ENCODE measurements at regions not wholly inside any gene's neighbourhood (a gene's known extent, or its start where the extent isn't known, plus 50 kb on each side); places are given as distances from the start of the nearest gene placed in this dataset.

GRCh38 chr2:107182981-107183380, 297.0 kb upstream of the ST6GAL2 start:
- Histone ChIP-seq H3K36me3 (ENCODE audit: insufficient read depth, low read length) (no peaks in the 10 kb centered on the region), H3K4me3 (ENCODE audit: low read length in 2 of 2) (no peak overlapping the region), H3K4me1 (ENCODE audit: insufficient read depth, low read length) (no peaks in the 10 kb centered on the region), H3K27ac (ENCODE audit: low read depth, low read length) (no peak overlapping the region), H3K9me3 (ENCODE audit: control insufficient read depth in 1 of 2, low read length in 2 of 2) (no peaks in the 10 kb centered on the region), H3K27me3 (ENCODE audit: insufficient read depth, low read length) (no peaks in the 10 kb centered on the region)
- Mint-ChIP-seq H3K27me3 (no peaks in the 10 kb centered on the region), H3K4me3 (no peak overlapping the region), H3K4me1 (no peaks in the 10 kb centered on the region), H3K27ac (no peak overlapping the region), H3K36me3 (no peaks in the 10 kb centered on the region), H3K9me3 (peaks cover 0 to 8% (median 0%) of the 10 kb centered on the region in 8 donors)
- CTCF ChIA-PET (ENCODE audit: partially characterized antibody): no interaction called here
- POLR2A ChIA-PET (ENCODE audit: partially characterized antibody): no interaction called here
- intact Hi-C loops (cut with micrococcal nuclease): no loop called here
- DNase-seq: no peak

DNA sequence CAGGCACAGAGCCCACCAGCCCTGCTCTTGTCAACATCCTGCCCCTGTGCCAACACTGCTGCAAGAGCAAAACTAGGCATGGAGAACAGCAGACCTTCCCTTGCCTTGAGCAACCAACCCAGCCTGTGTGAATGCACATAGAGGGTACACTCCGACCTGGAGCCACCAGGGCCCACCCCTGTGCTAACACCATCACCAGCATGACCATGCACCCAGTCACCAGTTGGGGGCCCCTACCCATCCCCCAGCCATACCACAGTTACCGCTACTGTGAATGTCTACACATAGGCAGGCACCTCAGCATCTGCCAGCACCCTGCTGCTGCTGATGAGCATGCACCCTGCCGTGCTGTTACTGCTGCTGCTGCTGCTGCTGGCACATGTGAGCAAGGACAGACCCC, 301.9 kb upstream of the ST6GAL2 start:
- no peaks in the 10 kb centered on the region for H3K4me1 ChIP-seq (ENCODE audit: insufficient read depth, low read length)
- no peak for DNase-seq
- no peaks in the 10 kb centered on the region for H3K4me1 Mint-ChIP-seq
- H3K27ac Mint-ChIP-seq: no peak overlapping the region
- H3K36me3 ChIP-seq (ENCODE audit: insufficient read depth, low read length): no peaks in the 10 kb centered on the region
- ChIA-PET CTCF (ENCODE audit: partially characterized antibody) (no interaction called here), POLR2A (ENCODE audit: partially characterized antibody) (no interaction called here)
- H3K27ac ChIP-seq (ENCODE audit: low read depth, low read length): no peak overlapping the region
- intact Hi-C loops (cut with micrococcal nuclease): no loop called here
- no peak overlapping the region for H3K4me3 ChIP-seq (ENCODE audit: low read length in 2 of 2)
- H3K4me3 Mint-ChIP-seq: no peak overlapping the region
- no peaks in the 10 kb centered on the region for H3K36me3 Mint-ChIP-seq
- no peaks in the 10 kb centered on the region for H3K27me3 ChIP-seq (ENCODE audit: insufficient read depth, low read length)
- peaks cover 0 to 16% (median 1%) of the 10 kb centered on the region in 8 donors for H3K9me3 Mint-ChIP-seq
- H3K9me3 ChIP-seq (ENCODE audit: control insufficient read depth in 1 of 2, low read length in 2 of 2): no peaks in the 10 kb centered on the region
- no peaks in the 10 kb centered on the region for H3K27me3 Mint-ChIP-seq

- Mint-ChIP-seq H3K36me3 (no peaks in the 10 kb centered on the region), H3K27me3 (no peaks in the 10 kb centered on the region), H3K9me3 (peaks cover 0 to 3% (median 0%) of the 10 kb centered on the region in 8 donors), H3K4me3 (no peak overlapping the region), H3K27ac (no peak overlapping the region), H3K4me1 (no peaks in the 10 kb centered on the region)
- no peak overlapping the region for H3K4me3 ChIP-seq (ENCODE audit: low read length in 2 of 2)
- POLR2A ChIA-PET (ENCODE audit: partially characterized antibody): no interaction called here
- CTCF ChIA-PET (ENCODE audit: partially characterized antibody): no interaction called here
- intact Hi-C loops (cut with micrococcal nuclease): no loop called here
- no peak for DNase-seq
- H3K9me3 ChIP-seq (ENCODE audit: control insufficient read depth in 1 of 2, low read length in 2 of 2): no peaks in the 10 kb centered on the region
- no peak overlapping the region for H3K27ac ChIP-seq (ENCODE audit: low read depth, low read length)
- H3K4me1 ChIP-seq (ENCODE audit: insufficient read depth, low read length): no peaks in the 10 kb centered on the region
- H3K27me3 ChIP-seq (ENCODE audit: insufficient read depth, low read length): no peaks in the 10 kb centered on the region
- no peaks in the 10 kb centered on the region for H3K36me3 ChIP-seq (ENCODE audit: insufficient read depth, low read length)
These were observed 309.7 kb upstream of the ST6GAL2 start for GRCh38 chr2:107195631-107196030.

GRCh38 chr2:107197594-107198294, 311.8 kb upstream of the ST6GAL2 start:
- POLR2A ChIA-PET (ENCODE audit: partially characterized antibody): no interaction called here
- Histone ChIP-seq H3K9me3 (ENCODE audit: control insufficient read depth in 1 of 2, low read length in 2 of 2) (no peaks in the 10 kb centered on the region), H3K27me3 (ENCODE audit: insufficient read depth, low read length) (no peaks in the 10 kb centered on the region), H3K27ac (ENCODE audit: low read depth, low read length) (no peak overlapping the region), H3K4me3 (ENCODE audit: low read length in 2 of 2) (no peak overlapping the region), H3K4me1 (ENCODE audit: insufficient read depth, low read length) (no peaks in the 10 kb centered on the region), H3K36me3 (ENCODE audit: insufficient read depth, low read length) (no peaks in the 10 kb centered on the region)
- no peak overlapping the region for H3K27ac Mint-ChIP-seq
- no peak for DNase-seq
- H3K36me3 Mint-ChIP-seq: no peaks in the 10 kb centered on the region
- H3K4me3 Mint-ChIP-seq: no peak overlapping the region
- intact Hi-C loops (cut with micrococcal nuclease): no loop called here
- CTCF ChIA-PET (ENCODE audit: partially characterized antibody): no interaction called here
- no peaks in the 10 kb centered on the region for H3K27me3 Mint-ChIP-seq
- H3K4me1 Mint-ChIP-seq: no peaks in the 10 kb centered on the region
- H3K9me3 Mint-ChIP-seq: peaks cover 0 to 4% (median 1%) of the 10 kb centered on the region in 8 donors

DNA sequence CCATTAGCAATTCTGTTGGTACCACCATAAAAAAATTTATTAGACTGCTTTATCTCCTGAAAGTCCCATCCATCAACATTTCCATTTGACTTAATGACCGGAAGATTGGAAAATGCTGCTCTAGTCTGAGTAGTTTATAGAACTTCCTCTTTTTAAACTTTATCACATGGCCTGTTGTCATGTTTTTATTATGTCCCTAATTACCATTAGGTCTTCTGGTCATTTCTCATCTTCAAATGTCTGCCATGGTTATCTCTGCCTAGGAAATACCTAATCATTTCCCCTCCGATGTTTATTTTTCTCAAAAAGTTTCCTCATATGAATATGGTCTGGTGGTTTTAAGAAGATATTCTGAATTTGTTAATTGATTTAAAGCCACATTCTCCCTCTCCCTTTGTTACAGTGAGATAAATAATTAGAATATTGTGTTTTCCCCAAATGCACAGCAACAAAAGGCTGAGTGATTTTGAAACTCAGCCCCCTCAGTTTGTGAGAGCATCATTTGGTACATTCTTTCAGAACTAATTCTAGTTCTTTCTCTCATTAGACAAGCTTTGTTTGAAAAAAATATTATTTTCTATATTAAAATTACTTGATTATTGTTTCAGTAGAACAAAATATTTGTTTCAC, 317.1 kb upstream of the ST6GAL2 start:
- Histone ChIP-seq H3K27me3 (ENCODE audit: insufficient read depth, low read length) (no peaks in the 10 kb centered on the region), H3K9me3 (ENCODE audit: control insufficient read depth in 1 of 2, low read length in 2 of 2) (no peaks in the 10 kb centered on the region), H3K4me3 (ENCODE audit: low read length in 2 of 2) (no peak overlapping the region), H3K4me1 (ENCODE audit: insufficient read depth, low read length) (no peaks in the 10 kb centered on the region), H3K27ac (ENCODE audit: low read depth, low read length) (no peak overlapping the region), H3K36me3 (ENCODE audit: insufficient read depth, low read length) (no peaks in the 10 kb centered on the region)
- H3K4me1 Mint-ChIP-seq: no peaks in the 10 kb centered on the region
- ChIA-PET CTCF (ENCODE audit: partially characterized antibody) (no interaction called here), POLR2A (ENCODE audit: partially characterized antibody) (no interaction called here)
- H3K4me3 Mint-ChIP-seq: no peak overlapping the region
- H3K36me3 Mint-ChIP-seq: no peaks in the 10 kb centered on the region
- H3K27ac Mint-ChIP-seq: no peak overlapping the region
- DNase-seq: no peak
- no peaks in the 10 kb centered on the region for H3K27me3 Mint-ChIP-seq
- peaks cover 0 to 9% (median 3%) of the 10 kb centered on the region in 8 donors for H3K9me3 Mint-ChIP-seq
- intact Hi-C loops (cut with micrococcal nuclease): no loop called here

DNA sequence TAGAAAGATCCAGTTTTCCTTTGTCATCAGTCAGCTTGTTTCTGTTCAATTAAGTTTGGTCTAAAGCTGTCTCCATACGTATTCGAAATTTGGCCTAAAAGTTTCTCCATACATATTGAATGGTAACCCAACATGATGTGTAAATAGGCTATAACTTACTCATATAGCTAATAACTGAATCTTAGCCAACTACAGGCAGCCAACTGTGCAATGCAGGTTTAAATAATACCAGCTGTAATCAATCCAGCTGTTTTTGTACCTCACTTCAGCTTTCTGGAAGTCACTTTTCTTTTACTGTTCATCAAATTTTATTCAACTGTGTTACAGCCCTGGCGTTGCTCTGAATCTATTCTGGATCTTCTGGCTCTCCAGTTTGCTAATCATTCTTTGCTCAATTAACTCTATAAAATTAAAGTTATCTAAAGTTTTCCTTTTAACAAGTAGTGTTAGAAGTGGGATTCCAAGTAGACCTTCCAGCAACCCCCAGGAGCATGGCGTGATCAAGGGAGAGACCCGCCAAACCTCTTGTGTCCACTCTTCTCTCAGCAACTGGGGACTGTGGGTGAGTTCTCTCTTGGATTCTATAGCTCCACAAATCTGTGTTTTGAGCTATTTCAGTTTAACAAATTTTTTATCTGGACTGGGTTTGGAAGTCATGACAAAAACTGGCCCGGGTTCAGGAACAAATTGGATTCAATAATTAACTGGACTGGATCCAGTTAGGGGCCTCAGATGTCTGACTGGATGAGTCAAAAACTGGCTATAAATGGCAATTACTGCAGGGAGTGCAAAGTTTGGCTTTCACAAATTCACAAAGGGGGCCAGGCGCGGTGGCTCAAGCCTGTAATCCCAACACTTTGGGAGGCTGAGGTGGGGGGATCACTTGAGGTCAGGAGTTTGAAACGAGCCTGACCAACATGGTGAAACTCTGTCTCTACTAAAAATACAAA, 329.7 kb upstream of the ST6GAL2 start:
- H3K27me3 ChIP-seq (ENCODE audit: insufficient read depth, low read length): no peaks in the 10 kb centered on the region
- intact Hi-C loops (cut with micrococcal nuclease): no loop called here
- H3K4me3 ChIP-seq (ENCODE audit: low read length in 2 of 2): no peak overlapping the region
- DNase-seq: no peak
- POLR2A ChIA-PET (ENCODE audit: partially characterized antibody): no interaction called here
- Mint-ChIP-seq H3K4me3 (no peak overlapping the region), H3K27ac (no peak overlapping the region), H3K36me3 (no peaks in the 10 kb centered on the region), H3K9me3 (peaks cover 0 to 21% (median 2%) of the 10 kb centered on the region in 8 donors), H3K27me3 (peaks cover 0 to 2% of the 10 kb centered on the region in 2 donors), H3K4me1 (no peaks in the 10 kb centered on the region)
- H3K4me1 ChIP-seq (ENCODE audit: insufficient read depth, low read length): no peaks in the 10 kb centered on the region
- no peaks in the 10 kb centered on the region for H3K9me3 ChIP-seq (ENCODE audit: control insufficient read depth in 1 of 2, low read length in 2 of 2)
- CTCF ChIA-PET (ENCODE audit: partially characterized antibody): no interaction called here
- no peaks in the 10 kb centered on the region for H3K36me3 ChIP-seq (ENCODE audit: insufficient read depth, low read length)
- no peak overlapping the region for H3K27ac ChIP-seq (ENCODE audit: low read depth, low read length)

- Mint-ChIP-seq H3K4me1 (no peaks in the 10 kb centered on the region), H3K27me3 (no peaks in the 10 kb centered on the region), H3K27ac (no peak overlapping the region), H3K36me3 (no peaks in the 10 kb centered on the region), H3K9me3 (peaks cover 0 to 21% (median 3%) of the 10 kb centered on the region in 8 donors), H3K4me3 (no peak overlapping the region)
- Histone ChIP-seq H3K27me3 (ENCODE audit: insufficient read depth, low read length) (no peaks in the 10 kb centered on the region), H3K4me1 (ENCODE audit: insufficient read depth, low read length) (no peaks in the 10 kb centered on the region), H3K27ac (ENCODE audit: low read depth, low read length) (no peak overlapping the region), H3K36me3 (ENCODE audit: insufficient read depth, low read length) (no peaks in the 10 kb centered on the region), H3K4me3 (ENCODE audit: low read length in 2 of 2) (no peak overlapping the region), H3K9me3 (ENCODE audit: control insufficient read depth in 1 of 2, low read length in 2 of 2) (no peaks in the 10 kb centered on the region)
- CTCF ChIA-PET (ENCODE audit: partially characterized antibody): no interaction called here
- POLR2A ChIA-PET (ENCODE audit: partially characterized antibody): no interaction called here
- DNase-seq: no peak
- intact Hi-C loops (cut with micrococcal nuclease): no loop called here
These were observed 332.2 kb upstream of the ST6GAL2 start for GRCh38 chr2:107218208-107218607.

Measured in CD4-positive, alpha-beta memory T cell (primary cell).